ENCODE measurements at regions not wholly inside any gene's neighbourhood (a gene's known extent, or its start where the extent isn't known, plus 50 kb on each side); places are given as distances from the start of the nearest gene placed in this dataset.

DNA sequence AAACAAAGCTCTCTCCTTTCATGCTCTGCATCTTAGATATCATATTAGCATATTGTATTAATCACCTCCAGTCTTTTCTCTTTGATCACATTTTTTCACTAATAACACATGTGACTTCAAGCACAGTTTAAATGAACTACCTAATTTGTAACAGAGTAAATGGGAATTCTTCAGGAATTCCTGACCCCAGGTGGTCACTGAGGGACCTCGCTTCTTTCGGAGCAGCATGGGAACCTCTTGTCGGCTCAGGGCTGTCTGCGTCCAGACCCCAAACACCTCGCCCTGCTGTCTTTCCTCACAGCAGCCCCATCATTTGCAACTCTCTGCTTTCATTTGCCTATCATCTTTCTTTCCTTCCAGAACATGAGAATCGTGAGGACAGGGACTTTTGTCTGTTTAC lies 103.5 kb downstream of the DACT2 start:
- DNase-seq (ENCODE audit: missing footprints) = no peak
- ATAC-seq = no peak
- intact Hi-C loops (cut with DNase I) = no loop called here

DNA sequence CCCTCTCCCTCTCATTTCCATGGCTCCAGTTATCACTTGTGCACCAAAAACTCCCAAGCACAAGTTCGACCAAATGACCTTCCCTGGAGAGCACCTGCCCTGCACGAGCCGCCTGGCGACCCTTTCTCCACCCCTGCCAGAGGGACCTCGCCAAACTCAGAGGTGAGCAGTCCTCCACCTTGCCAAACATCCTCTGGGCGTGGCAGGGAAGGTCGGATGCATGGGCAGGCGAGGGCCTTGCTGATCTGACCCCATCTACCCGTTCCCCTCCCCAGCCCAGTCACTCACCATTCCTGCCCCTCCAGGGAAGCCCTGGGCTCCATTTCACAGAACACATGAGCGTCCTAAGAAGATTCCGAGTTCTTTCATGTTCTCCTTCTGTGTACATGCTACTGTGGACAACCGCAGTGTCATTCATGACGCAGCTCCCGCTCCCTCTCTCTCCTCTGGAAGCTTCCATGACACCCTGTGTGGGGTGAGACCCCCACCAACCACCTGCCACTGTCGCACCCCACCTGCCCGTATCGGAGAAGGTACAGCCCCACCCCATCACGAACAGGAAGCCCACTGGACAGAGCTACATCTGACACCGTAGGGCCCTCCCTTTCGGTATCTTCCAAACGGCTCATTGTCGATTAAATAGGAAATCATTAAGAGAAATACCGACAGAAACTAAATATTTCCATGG lies 104.3 kb downstream of the DACT2 start:
- ATAC-seq (no peak), DNase-seq (ENCODE audit: missing footprints) (peak; percentile 35)
- intact Hi-C loops (cut with DNase I) = no loop called here

DNA sequence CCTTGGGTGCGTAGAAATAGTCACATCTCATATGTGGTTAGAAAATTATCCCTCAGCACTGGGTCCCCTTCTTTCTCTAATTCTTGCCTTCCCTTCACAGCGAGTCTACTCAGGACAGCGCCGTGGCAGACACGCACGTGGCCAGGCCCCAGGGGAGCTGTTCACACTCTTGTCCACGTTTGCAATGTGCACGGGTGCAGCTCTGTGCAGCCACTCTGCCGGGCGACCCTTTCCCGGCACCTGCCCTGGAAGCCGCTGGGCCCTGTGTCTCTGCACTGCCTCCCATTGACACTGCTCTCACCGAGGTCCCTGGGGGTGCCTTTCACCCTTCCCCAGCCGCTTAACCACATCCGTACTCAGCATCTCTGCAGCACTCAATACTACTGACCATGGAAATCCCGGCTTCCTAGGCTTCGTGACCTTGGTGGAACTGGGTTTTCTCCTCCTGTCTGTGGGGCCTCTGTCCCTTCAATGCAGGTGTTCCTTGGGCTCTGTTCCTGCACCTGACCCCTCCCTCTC lies 104.9 kb downstream of the DACT2 start:
- intact Hi-C loops (cut with DNase I) = no loop called here
- DNase-seq (ENCODE audit: missing footprints) (peak; percentile 37), ATAC-seq (no peak)

DNA sequence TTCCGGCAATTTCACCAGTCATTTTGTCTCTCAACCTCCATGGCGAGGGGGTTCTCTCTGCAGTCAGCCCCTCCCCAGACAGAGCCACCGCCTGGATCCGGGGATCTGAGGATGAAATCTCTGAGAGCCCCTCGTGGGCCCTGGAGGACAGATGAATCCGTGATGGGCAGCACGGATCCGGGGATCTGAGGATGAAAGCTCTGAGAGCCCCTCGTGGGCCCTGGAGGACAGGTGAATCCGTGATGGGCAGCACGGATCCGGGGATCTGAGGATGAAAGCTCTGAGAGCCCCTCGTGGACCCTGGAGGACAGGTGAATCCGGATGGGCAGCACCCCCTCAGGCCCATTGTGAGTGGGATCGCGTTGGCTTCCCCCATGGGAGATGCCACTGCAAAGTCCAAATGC lies 106.5 kb downstream of the DACT2 start:
- intact Hi-C loops (cut with DNase I) = no loop called here
- DNase-seq (ENCODE audit: missing footprints) = peak; percentile 42
- ATAC-seq = no peak

- intact Hi-C loops (cut with DNase I) = no loop called here
- ATAC-seq = no peak
- DNase-seq (ENCODE audit: missing footprints) = no peak
These were observed 107.2 kb downstream of the DACT2 start for GRCh38 chr6:168212362-168212761.

DNA sequence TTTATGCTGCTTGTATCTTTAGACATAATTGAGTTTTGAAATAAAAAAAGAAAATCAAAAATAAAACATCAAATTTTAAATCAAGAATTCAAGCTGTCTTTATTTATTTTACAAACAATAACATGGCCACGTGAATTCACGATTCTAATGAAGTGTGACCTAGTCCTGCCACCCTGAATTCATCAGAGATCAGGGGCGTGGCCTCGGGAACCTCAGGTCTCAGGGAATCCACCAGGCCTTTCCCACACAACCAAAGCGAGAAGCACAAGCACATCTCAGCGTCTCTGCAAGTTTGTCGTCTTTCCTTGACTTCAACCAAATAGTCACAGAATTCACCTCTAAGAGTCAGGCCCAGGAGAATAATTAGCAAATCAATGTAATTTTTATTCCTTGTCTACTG lies 107.9 kb downstream of the DACT2 start:
- no peak for ATAC-seq
- DNase-seq (ENCODE audit: missing footprints) = no peak
- intact Hi-C loops (cut with DNase I) = no loop called here

DNA sequence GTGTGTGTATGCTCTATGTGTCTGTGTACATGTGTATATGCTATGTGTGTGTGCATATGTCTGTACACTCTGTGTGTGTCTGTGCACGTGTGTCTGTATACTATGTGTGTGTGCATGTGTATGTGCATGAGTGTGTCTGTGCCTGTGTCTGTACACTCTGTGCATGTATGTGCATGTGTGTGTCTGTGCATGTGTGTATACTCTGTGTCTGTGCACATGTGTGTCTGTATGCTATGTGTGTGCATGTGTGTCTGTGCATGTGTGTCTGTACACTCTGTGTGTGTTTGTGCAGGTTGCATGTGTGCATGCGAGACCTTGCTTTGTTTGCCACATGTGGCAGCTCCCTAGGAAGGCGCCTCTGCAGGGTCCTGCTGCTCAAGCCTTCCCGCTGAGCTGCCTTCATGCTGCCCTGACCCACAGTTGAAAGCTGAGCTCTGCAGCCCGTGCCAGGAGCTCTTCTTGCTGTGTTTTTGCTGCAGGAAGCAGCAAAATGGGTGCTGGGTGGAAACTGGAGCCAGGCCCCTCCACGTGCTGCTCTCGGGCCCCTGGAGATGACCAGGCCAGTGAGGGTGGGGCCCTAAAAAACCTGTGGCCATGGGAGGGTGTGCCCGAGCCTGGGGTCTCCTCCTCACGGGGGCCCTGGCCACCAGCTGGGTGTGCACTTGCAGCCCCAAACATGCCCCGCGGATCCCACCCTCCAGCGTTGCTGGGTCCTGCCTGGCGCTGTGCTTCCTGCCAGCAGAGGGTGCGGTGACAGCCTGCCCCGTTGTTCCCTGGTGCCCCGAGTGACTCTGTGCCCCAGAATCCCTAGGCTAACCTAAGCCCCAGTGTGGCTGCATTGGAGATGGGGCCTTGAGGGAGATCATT lies 109.1 kb downstream of the DACT2 start:
- ATAC-seq (no peak), DNase-seq (ENCODE audit: missing footprints) (peak; percentile 46)
- intact Hi-C loops (cut with DNase I) = no loop called here

GRCh38 chr6:168209420-168209819 lies 110.2 kb downstream of the DACT2 start:
- intact Hi-C loops (cut with DNase I) = no loop called here
- ATAC-seq (no peak), DNase-seq (ENCODE audit: missing footprints) (peak; percentile 51)

DNA sequence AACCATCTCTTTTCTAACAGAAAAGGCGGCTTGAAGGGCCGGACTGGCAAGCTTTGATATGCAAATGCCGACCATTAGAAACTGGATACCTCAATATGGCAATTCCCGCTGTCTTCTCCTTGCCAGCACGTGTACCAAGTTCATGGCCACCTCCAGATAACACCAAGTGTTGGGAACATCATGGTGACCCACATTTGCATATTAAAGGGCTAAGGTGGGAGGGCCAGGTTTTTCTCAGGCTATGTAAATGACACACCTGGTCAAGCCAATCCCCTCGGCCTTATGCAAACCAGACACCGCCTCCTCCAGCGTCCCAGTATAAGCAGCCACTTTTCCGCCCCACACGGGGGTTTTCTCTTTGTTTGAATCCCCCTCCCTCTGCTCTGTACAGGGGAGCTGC lies 110.7 kb downstream of the DACT2 start:
- ATAC-seq = no peak
- intact Hi-C loops (cut with DNase I) = no loop called here
- no peak for DNase-seq (ENCODE audit: missing footprints)

DNA sequence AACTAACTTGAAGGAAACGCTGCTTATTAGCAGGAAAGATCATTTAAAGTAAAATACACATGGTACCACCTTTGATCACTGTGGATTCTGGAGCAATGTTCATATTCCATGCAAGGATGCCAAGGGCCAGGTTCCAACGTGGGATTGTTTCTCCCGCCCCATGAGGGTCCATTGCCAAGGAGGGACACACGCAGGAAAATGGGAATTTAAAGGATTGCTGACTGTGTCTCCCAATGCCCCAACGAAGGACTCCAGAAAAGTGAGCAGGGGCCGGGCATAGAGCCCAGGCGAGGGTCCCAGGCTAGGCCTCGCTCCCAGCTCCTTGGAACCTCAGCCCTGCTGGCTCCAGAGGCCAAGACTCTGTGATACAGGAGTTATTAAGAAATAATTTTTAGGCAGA lies 111.2 kb downstream of the DACT2 start:
- intact Hi-C loops (cut with DNase I) = no loop called here
- DNase-seq (ENCODE audit: missing footprints) = no peak
- no peak for ATAC-seq

GRCh38 chr6:168207421-168208175 lies 112.0 kb downstream of the DACT2 start:
- peak; percentile 64 for DNase-seq (ENCODE audit: missing footprints)
- no peak for ATAC-seq
- intact Hi-C loops (cut with DNase I) = no loop called here

- ATAC-seq = no peak
- intact Hi-C loops (cut with DNase I) = no loop called here
These were observed 112.8 kb downstream of the DACT2 start for GRCh38 chr6:168206661-168207274.

GRCh38 chr6:168206186-168206585 lies 113.4 kb downstream of the DACT2 start:
- intact Hi-C loops (cut with DNase I) = no loop called here
- DNase-seq (ENCODE audit: missing footprints) (peak; percentile 40), ATAC-seq (no peak)

More at GRCh38 chr6:168206661-168207274, 112.8 kb downstream of the DACT2 start:
- DNase-seq (ENCODE audit: missing footprints) = peak; percentile 56

DNA sequence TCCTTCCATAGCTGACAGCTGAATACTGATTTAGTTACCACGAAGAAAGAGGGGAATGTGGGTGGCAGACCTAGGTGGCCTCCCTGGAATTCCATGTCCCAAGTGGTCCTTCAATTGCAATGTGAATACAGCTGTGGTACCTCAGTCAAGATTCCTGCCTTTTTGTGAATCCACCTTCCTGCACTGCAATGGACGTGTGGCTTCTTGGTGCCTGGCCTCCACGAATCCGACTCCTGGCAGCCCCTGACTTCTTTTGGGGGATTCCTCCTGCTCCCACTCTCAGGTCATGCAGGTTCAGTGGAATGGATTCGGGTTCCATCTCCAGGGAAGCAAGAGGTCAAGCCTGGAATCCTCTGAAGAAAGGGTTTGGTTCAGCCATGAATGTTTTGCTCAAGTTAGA lies 117.8 kb downstream of the DACT2 start:
- intact Hi-C loops (cut with DNase I) = no loop called here
- DNase-seq (ENCODE audit: missing footprints) = no peak
- no peak for ATAC-seq

DNA sequence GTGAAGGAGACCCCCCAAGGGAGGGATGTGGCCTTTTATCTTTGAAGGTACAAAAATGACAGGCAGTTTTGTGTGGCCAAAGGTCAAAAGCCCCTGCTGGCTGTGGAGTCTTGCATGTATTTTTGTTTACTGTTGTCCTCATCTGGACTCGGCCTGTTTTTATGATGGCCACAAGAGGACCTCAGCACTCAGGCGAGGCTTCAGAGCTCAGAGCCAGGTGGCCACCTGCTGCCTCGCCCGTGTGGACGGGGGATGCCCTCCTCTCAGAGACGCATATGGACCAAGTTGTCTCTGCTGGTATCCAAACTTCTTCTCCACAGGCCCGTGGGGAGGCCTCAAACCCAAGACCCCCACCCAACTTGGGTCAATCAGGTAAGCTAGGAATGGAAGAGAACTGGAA lies 118.2 kb downstream of the DACT2 start:
- DNase-seq (ENCODE audit: missing footprints) = no peak
- no peak for ATAC-seq
- intact Hi-C loops (cut with DNase I) = no loop called here

DNA sequence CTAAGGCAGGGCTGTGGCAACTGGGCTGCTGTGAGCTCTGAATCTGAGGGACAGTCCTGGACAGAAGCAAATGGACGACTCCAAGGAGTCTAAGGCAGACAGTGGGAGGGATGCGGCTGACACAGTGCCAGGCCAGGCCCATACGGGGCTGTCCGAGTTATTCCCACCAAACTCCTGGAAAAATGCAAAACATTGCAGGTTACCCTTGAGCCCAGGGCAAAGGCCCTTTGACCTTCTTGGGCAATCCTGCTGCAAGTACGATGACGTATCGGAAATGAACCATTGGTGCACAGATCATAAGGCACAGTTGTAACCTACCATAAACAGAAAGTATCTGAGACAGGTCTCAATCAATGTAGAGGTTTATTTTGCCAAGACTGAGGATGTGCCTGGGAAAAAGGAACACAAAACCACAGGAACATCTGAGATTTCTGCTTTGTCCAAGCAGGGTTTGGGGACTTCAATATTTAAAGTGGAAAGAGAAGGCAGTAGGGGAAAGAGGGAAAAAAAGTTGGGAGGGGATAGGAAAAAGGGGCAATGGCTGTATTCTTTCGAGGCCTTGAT lies 118.9 kb downstream of the DACT2 start:
- intact Hi-C loops (cut with DNase I) = no loop called here
- ATAC-seq (no peak), DNase-seq (ENCODE audit: missing footprints) (no peak)

- DNase-seq (ENCODE audit: missing footprints) (peak; percentile 37), ATAC-seq (no peak)
- intact Hi-C loops (cut with DNase I) = no loop called here
These were observed 119.5 kb upstream of the FRMD1 start for GRCh38 chr6:168198302-168199180.

All from Right ventricle myocardium inferior (tissue), 1 donor.